ENCODE measurements at regions not wholly inside any gene's neighbourhood (a gene's known extent, or its start where the extent isn't known, plus 50 kb on each side); places are given as distances from the start of the nearest gene placed in this dataset.

DNA sequence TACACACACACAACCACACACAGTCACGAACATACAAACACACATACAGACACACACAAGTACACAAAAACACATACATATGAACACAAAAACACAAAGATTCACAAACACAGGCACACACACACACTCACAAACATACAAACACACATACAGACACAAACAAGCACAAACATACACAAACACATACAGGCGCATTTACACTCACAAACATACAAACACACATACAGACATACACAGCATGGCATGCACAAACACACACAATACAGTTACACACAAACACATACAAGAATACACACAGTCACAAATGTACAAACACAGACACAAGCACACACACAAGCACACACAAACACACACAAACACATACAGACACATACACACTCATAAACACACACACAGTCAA is 247.9 kb downstream of the TENT4A start:
- no peak for TF ChIP-seq CTCF (IDR thresholded peaks at IDR 0.05; ENCODE audit: insufficient read depth, low read length)
- TF ChIP-seq SPI1 (IDR thresholded peaks at IDR 0.05; ENCODE audit: borderline replicate concordance, low read depth), result no peak
- TF ChIP-seq, protein P1, sequence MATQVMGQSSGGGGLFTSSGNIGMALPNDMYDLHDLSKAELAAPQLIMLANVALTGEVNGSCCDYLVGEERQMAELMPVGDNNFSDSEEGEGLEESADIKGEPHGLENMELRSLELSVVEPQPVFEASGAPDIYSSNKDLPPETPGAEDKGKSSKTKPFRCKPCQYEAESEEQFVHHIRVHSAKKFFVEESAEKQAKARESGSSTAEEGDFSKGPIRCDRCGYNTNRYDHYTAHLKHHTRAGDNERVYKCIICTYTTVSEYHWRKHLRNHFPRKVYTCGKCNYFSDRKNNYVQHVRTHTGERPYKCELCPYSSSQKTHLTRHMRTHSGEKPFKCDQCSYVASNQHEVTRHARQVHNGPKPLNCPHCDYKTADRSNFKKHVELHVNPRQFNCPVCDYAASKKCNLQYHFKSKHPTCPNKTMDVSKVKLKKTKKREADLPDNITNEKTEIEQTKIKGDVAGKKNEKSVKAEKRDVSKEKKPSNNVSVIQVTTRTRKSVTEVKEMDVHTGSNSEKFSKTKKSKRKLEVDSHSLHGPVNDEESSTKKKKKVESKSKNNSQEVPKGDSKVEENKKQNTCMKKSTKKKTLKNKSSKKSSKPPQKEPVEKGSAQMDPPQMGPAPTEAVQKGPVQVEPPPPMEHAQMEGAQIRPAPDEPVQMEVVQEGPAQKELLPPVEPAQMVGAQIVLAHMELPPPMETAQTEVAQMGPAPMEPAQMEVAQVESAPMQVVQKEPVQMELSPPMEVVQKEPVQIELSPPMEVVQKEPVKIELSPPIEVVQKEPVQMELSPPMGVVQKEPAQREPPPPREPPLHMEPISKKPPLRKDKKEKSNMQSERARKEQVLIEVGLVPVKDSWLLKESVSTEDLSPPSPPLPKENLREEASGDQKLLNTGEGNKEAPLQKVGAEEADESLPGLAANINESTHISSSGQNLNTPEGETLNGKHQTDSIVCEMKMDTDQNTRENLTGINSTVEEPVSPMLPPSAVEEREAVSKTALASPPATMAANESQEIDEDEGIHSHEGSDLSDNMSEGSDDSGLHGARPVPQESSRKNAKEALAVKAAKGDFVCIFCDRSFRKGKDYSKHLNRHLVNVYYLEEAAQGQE (IDR thresholded peaks at IDR 0.05; ENCODE audit: insufficient replicate concordance, low read depth), result no peak
